K562 (cell line): ENCODE measurements at regions not wholly inside any gene's neighbourhood (a gene's known extent, or its start where the extent isn't known, plus 50 kb on each side); places are given as distances from the start of the nearest gene placed in this dataset.

Experiments used
- ATAC-seq: fragments of 200-7000 bp; cut with Tn5 transposase; 3 replicates; pipeline ENCODE4 v1.9.1; 2020; ENCODE audit warnings: moderate library complexity
- BruUV-seq: library from RNA; stranded (reverse); fragments of 400-500 nt; replicated peaks from 2 replicates; lab custom pipeline; 2021; lab: Mats Ljungman, UMichigan
- CTCF ChIA-PET: fragments of 300-600 bp; formaldehyde crosslinking; extraction: SDS; loops from one replicate; lab custom pipeline; 2021; ENCODE audit warnings: low intra/inter-chr PET ratio; lab: Yijun Ruan, JAX
- POLR2A ChIA-PET: fragments of 300-600, 350-650 bp; sonication (Branson Sonifier 250); formaldehyde crosslinking; extraction: SDS; loops from one replicate; lab custom pipeline; 2021; ENCODE audit warnings: antibody characterized with exemption, inconsistent platforms; lab: Yijun Ruan, JAX
- DNase-seq, 4 experiments: peaks; one replicate each; pipeline versions ENCODE4 v3.0.0 to v3.0.0-alpha.2; 2011 to 2018; ENCODE audit warnings: low spot score in 3 of 4, mixed read lengths in 3 of 4; ENCODE audit errors: extremely low read depth in 1 of 4
- FAIRE-seq: peaks from 2 replicates; lab custom pipeline; 2011; peaks lifted over from hg19 to GRCh38; lab: Jason Lieb, UNC
- H2AFZ ChIP-seq: 2 replicates; pipeline ENCODE4 v1.6.0; 2011; ENCODE audit warnings: low read depth, low read length, control low read depth, inconsistent platforms
- H3K27ac ChIP-seq: fragments of 200-600 bp; 3 replicates; pipeline ENCODE4 v1.8.0; 2011; ENCODE audit warnings: low read depth, mild to moderate bottlenecking, control low read depth, inconsistent platforms, low read length, moderate library complexity, mixed read lengths; ENCODE audit errors: extremely low read depth
- H3K27me3 ChIP-seq, 2 experiments: fragments of 300-600 bp in 1 of 2; 2 replicates in 1 of 2; 3 replicates in 1 of 2; pipeline versions ENCODE4 v1.6.0 to v1.8.0; 2011; ENCODE audit warnings: inconsistent platforms in 2 of 2, low read length in 2 of 2, mild to moderate bottlenecking in 1 of 2, mixed read lengths in 1 of 2, moderate library complexity in 1 of 2; ENCODE audit not compliant: control insufficient read depth in 2 of 2, insufficient read depth in 2 of 2
- H3K36me3 ChIP-seq: fragments of 300-600 bp; 3 replicates; pipeline ENCODE4 v1.8.0; 2011; ENCODE audit warnings: mild to moderate bottlenecking, low read length, inconsistent platforms; ENCODE audit not compliant: control insufficient read depth, insufficient read depth
- H3K4me1 ChIP-seq, 2 experiments: fragments of 200-600 bp in 1 of 2; replicated peaks in 1 of 2; 2 replicates in 1 of 2; 3 replicates in 1 of 2; pipeline versions ENCODE4 v1.5.1 to v1.8.0; 2011; ENCODE audit warnings: inconsistent platforms in 2 of 2, low read length in 2 of 2, mild to moderate bottlenecking in 1 of 2, mixed read lengths in 1 of 2, moderate library complexity in 1 of 2; ENCODE audit not compliant: control insufficient read depth in 2 of 2, insufficient read depth in 2 of 2
- H3K4me2 ChIP-seq: 2 replicates; pipeline ENCODE4 v1.6.1; 2011; ENCODE audit warnings: low read length, control low read depth, inconsistent platforms, mixed read lengths; ENCODE audit not compliant: insufficient read depth
- H3K4me3 ChIP-seq: fragments of 200-600 bp; sonication (generic), shearing (Covaris generic); 2 replicates; pipeline ENCODE4 v1.5.1; 2016; ENCODE audit warnings: control low read depth, inconsistent platforms
- H3K79me2 ChIP-seq: fragments of 200-600 bp; 3 replicates; pipeline ENCODE4 v1.8.0; 2011; ENCODE audit warnings: low read length, inconsistent platforms; ENCODE audit not compliant: control insufficient read depth, insufficient read depth
- H3K9ac ChIP-seq, 2 experiments: 2 replicates each; pipeline versions ENCODE4 v1.6.0 to v1.6.1; 2011; ENCODE audit warnings: low read depth in 2 of 2, low read length in 2 of 2, control low read depth in 1 of 2, inconsistent platforms in 1 of 2, mild to moderate bottlenecking in 1 of 2, mixed read lengths in 1 of 2; ENCODE audit not compliant: insufficient read depth in 1 of 2
- H3K9me1 ChIP-seq: one replicate; pipeline ENCODE4 v1.6.0; 2011; ENCODE audit warnings: inconsistent platforms, mild to moderate bottlenecking, low read length, moderate library complexity; ENCODE audit not compliant: control insufficient read depth, insufficient read depth
- H3K9me3 ChIP-seq: replicated peaks from 2 replicates; pipeline ENCODE4 v1.5.1; 2011; ENCODE audit warnings: low read depth, low read length, inconsistent platforms; ENCODE audit not compliant: control insufficient read depth, insufficient read depth
- H4K20me1 ChIP-seq: replicated peaks from 2 replicates; pipeline ENCODE4 v1.6.1; 2011; ENCODE audit warnings: low read length, inconsistent platforms, mixed read lengths; ENCODE audit not compliant: control insufficient read depth, insufficient read depth
- BCL6 ChIP-seq: fragments of 250-450 bp; sonication (Bioruptor Pico); IDR thresholded peaks from 2 replicates; pipeline ENCODE4 v1.4.0; 2020
- BCOR ChIP-seq: fragments of 450-650 bp; IDR thresholded peaks from 2 replicates; pipeline ENCODE4 v1.6.1; 2016
- BDP1 ChIP-seq: IDR thresholded peaks from 3 replicates; pipeline ENCODE4 v1.6.1; 2011; ENCODE audit not compliant: insufficient read length, insufficient read depth
- CHD2 ChIP-seq: IDR thresholded peaks from 2 replicates; pipeline ENCODE4 v1.6.1; 2011; ENCODE audit warnings: low read depth, low read length
- CREB5 ChIP-seq: fragments of 250-450 bp; sonication (Bioruptor Pico); IDR thresholded peaks from 2 replicates; pipeline ENCODE4 v1.5.0; 2020; ENCODE audit warnings: mild to moderate bottlenecking
- GTF2F1 ChIP-seq: IDR thresholded peaks from 2 replicates; pipeline ENCODE4 v1.6.1; 2011; ENCODE audit warnings: low read depth, low read length, improper control_type of control experiment
- MECOM ChIP-seq: fragments of 250-450 bp; sonication (Bioruptor Pico); IDR thresholded peaks from 2 replicates; pipeline ENCODE4 v1.8.0; 2022; ENCODE audit warnings: inconsistent platforms
- RAD21 ChIP-seq, 2 experiments: fragments of 250-450 bp in 1 of 2; fragments of 450-650 bp in 1 of 2; sonication (Bioruptor Pico) in 1 of 2; formaldehyde crosslinking in 1 of 2; IDR thresholded peaks in 1 of 2; conservative IDR thresholded peaks in 1 of 2; 2 replicates each; pipeline versions ENCODE4 v1.4.0 to v1.8.0; 2020 to 2022; ENCODE audit warnings: mild to moderate bottlenecking in 2 of 2, moderate library complexity in 1 of 2
- STAG1 ChIP-seq: sonication (generic); formaldehyde crosslinking; IDR thresholded peaks from 2 replicates; pipeline ENCODE4 v1.5.0; 2020; ENCODE audit warnings: missing genetic modification reagents, borderline replicate concordance
- WGBS: fragments of 100-300 bp; shearing (Covaris generic); methylation state at CpG from one replicate; pipeline ENCODE4 v1.1.6; 2016; ENCODE audit warnings: low coverage, mixed read lengths; ENCODE audit not compliant: insufficient coverage; ENCODE audit errors: missing lambda C conversion rate; 5-methylcytosine and 5-hydroxymethylcytosine counted together
- in situ Hi-C: fragments of 300-500 bp; cut with MboI; formaldehyde crosslinking; loops from 4 replicates; pipeline ENCODE4 v1.15.0; 2018; ENCODE audit warnings: inconsistent platforms, mixed read lengths
- intact Hi-C: fragments of 100-400 bp; cut with micrococcal nuclease; formaldehyde crosslinking; loops from 2 replicates; pipeline ENCODE4 v1.14.2; 2022
- TF ChIP-seq, protein P1 (sequence below), 2 experiments: fragments of 450-650 bp; formaldehyde crosslinking in 1 of 2; IDR thresholded peaks; 2 replicates each; pipeline versions ENCODE4 v1.4.0 to v1.6.1; 2014 to 2020; ENCODE audit warnings: mild to moderate bottlenecking in 2 of 2, borderline replicate concordance in 1 of 2, low read depth in 1 of 2

DNA sequence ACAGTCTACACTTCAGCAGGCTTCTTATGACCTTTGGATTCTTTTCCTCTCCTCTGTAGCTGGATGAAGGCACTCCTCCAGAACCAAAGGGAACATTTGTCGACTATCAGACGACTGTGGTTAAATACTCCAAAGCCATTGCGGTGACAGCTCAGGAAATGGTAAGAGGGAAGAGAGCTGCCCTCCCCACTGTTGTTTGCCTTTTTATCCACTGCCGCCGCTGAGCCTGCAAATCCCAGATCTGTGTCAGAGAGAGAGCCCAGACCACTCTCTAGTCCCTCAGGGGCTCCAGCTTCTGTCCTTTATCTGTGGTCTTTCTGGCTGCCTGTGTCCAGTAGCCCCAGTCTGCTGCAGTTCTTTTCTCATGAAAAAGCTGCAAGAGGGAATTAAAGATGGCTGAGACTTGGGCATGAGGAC lies 261.5 kb upstream of the TPM1 start (continued):
- TF ChIP-seq BDP1 (no peak), GTF2F1 (no peak), BCL6 (CRISPR knock-in tag) (no peak), MECOM (CRISPR knock-in tag) (no peak), CREB5 (CRISPR knock-in tag) (no peak)

DNA sequence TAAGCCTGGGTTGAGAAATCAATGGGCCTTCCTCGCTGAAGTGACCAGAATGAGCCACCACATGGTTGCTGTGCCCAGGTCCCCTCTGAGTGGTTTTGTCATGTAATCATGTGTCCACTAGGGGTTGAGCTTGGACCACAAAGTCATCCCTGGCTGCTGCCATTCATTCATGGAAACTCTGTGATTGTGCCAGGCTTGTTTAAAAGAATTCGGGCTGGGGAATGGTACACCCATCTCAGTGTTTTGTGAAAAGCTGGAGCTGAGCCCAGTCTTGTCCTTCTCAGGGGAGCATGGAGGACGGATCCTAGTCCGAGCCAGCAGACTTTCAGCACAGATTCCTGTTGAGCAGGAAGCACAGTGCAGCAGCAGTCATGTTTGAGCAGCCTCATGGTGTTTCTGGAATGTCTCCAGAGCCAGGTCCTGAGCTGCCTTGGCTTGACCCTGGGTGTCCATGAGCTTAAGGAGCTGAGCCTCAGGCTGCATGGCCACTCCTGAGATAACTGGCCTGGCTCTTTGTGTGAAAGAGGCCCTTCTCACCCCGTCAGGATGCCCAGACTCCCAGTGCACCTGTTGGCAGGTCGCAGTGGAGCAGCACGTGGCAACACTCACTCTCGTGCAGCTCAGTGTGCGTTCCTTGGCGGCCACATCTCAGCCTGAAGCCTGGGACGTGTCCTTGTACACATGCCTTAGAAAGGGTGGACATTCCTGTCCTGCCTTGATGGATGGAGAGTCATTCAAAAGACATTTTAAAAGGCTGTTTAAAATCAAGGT lies 260.3 kb upstream of the TPM1 start:
- Histone ChIP-seq H3K36me3 (no peaks in the 10 kb centered on the region), H3K9ac (no peak overlapping the region), H3K79me2 (no peaks in the 10 kb centered on the region), H4K20me1 (no peaks in the 10 kb centered on the region), H3K4me3 (no peak overlapping the region), H3K27me3 (peaks cover 0 to 23% of the 10 kb centered on the region in 2 experiments; a peak in 4 of 5 replicates), H3K4me1 (no peaks in the 10 kb centered on the region), H3K4me2 (no peak overlapping the region), H3K27ac (no peak overlapping the region), H3K9me3 (no peaks in the 10 kb centered on the region), H2AFZ (no peak overlapping the region), H3K9me1 (no peaks in the 10 kb centered on the region)
- ATAC-seq (peak; percentile 92), FAIRE-seq (peak; percentile 91), DNase-seq (peak; percentile 48 to 55 (median 50))
- ChIA-PET POLR2A (interaction anchor here (0.6 to 1.3 kb wide), 5 partner anchors 9 to 403 kb away, joined by 3 to 4 read pairs (median 3); no protein-coding TSS in a partner anchor), CTCF (interaction anchor here (2.1 kb wide), 1 partner anchor 311 kb away, joined by 11 read pairs; no protein-coding TSS in a partner anchor)
- WGBS: 0% methylated on average over 11 of the region's 11 CpGs
- BruUV-seq: no TSS peak
- in situ Hi-C loops (no loop called here), intact Hi-C loops (loop anchor here (1.0 kb wide), 1 partner anchor 311 kb away; no protein-coding TSS in a partner anchor)
- TF ChIP-seq BCOR (no peak), CHD2 (no peak), STAG1 (peak; percentile 62; the same call in 1 of the 2 replicates), RAD21 (CRISPR knock-in tag; conservative IDR thresholded peaks at IDR 0.05 in 1 of 2, IDR thresholded peaks at IDR 0.05 in 1 of 2) (peak; percentile 64 to 80)
- TF ChIP-seq, protein P1, sequence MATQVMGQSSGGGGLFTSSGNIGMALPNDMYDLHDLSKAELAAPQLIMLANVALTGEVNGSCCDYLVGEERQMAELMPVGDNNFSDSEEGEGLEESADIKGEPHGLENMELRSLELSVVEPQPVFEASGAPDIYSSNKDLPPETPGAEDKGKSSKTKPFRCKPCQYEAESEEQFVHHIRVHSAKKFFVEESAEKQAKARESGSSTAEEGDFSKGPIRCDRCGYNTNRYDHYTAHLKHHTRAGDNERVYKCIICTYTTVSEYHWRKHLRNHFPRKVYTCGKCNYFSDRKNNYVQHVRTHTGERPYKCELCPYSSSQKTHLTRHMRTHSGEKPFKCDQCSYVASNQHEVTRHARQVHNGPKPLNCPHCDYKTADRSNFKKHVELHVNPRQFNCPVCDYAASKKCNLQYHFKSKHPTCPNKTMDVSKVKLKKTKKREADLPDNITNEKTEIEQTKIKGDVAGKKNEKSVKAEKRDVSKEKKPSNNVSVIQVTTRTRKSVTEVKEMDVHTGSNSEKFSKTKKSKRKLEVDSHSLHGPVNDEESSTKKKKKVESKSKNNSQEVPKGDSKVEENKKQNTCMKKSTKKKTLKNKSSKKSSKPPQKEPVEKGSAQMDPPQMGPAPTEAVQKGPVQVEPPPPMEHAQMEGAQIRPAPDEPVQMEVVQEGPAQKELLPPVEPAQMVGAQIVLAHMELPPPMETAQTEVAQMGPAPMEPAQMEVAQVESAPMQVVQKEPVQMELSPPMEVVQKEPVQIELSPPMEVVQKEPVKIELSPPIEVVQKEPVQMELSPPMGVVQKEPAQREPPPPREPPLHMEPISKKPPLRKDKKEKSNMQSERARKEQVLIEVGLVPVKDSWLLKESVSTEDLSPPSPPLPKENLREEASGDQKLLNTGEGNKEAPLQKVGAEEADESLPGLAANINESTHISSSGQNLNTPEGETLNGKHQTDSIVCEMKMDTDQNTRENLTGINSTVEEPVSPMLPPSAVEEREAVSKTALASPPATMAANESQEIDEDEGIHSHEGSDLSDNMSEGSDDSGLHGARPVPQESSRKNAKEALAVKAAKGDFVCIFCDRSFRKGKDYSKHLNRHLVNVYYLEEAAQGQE (IDR thresholded peaks at IDR 0.05; ENCODE audit: borderline replicate concordance): peak; percentile 47; the same call in 1 of the 2 replicates
- TF ChIP-seq, protein P1 (CRISPR knock-in tag; IDR thresholded peaks at IDR 0.05; ENCODE audit: low read depth): no peak
